DMS153 treated with DMSO at 0.1 percent for 48 hours (cell line): ENCODE measurements at regions not wholly inside any gene's neighbourhood (a gene's known extent, or its start where the extent isn't known, plus 50 kb on each side); places are given as distances from the start of the nearest gene placed in this dataset.
"Not testable (repeated sequence)": the region's sequence is repeated elsewhere in the genome, so short reads cannot be mapped to it uniquely, and the experiment has no call there.

Experiments
- DNase-seq: peaks from one replicate; lab custom pipeline; 2025; ENCODE audit not compliant: unreplicated experiment; lab: John Stamatoyannopoulos, UW

GRCh38 chr2:16209799-16210198 lies 269.4 kb downstream of the MYCN start:
- no peak for DNase-seq

- DNase-seq, result no peak
These were observed 268.6 kb downstream of the MYCN start for GRCh38 chr2:16208921-16209320.

GRCh38 chr2:16208241-16208797 lies 268.0 kb downstream of the MYCN start:
- DNase-seq, result no peak

- DNase-seq, result no peak
These were observed 267.3 kb downstream of the MYCN start for GRCh38 chr2:16207611-16208010.

- no peak for DNase-seq
These were observed 266.8 kb downstream of the MYCN start for GRCh38 chr2:16207151-16207550.

- DNase-seq, result no peak
These were observed 266.0 kb downstream of the MYCN start for GRCh38 chr2:16206191-16206944.

GRCh38 chr2:16205631-16206030 lies 265.3 kb downstream of the MYCN start:
- no peak for DNase-seq

GRCh38 chr2:16204886-16205620 lies 264.7 kb downstream of the MYCN start:
- DNase-seq, result no peak

GRCh38 chr2:16204251-16204650 lies 263.9 kb downstream of the MYCN start:
- no peak for DNase-seq

GRCh38 chr2:16203691-16204090 lies 263.3 kb downstream of the MYCN start:
- DNase-seq, result no peak

- DNase-seq, result no peak
These were observed 262.7 kb downstream of the MYCN start for GRCh38 chr2:16203069-16203468.

GRCh38 chr2:16202266-16203020 lies 262.1 kb downstream of the MYCN start:
- no peak for DNase-seq

- DNase-seq, result no peak
These were observed 261.5 kb downstream of the MYCN start for GRCh38 chr2:16201848-16202247.

- DNase-seq, result no peak
These were observed 260.3 kb downstream of the MYCN start for GRCh38 chr2:16200554-16201193.

- DNase-seq, result no peak
These were observed 259.7 kb downstream of the MYCN start for GRCh38 chr2:16199882-16200553.

GRCh38 chr2:16199241-16199640 lies 258.9 kb downstream of the MYCN start:
- not testable (repeated sequence) for DNase-seq

GRCh38 chr2:16198166-16198912 lies 258.0 kb downstream of the MYCN start:
- DNase-seq, result no peak

GRCh38 chr2:16197504-16198147 lies 257.3 kb downstream of the MYCN start:
- DNase-seq, result no peak
